ENCODE measurements at regions not wholly inside any gene's neighbourhood (a gene's known extent, or its start where the extent isn't known, plus 50 kb on each side); places are given as distances from the start of the nearest gene placed in this dataset.

- no peak overlapping the region for H3K27ac ChIP-seq (ENCODE audit: low read length)
- no peaks in the 10 kb centered on the region for H3K9me2 ChIP-seq (replicated peaks; ENCODE audit: insufficient read depth, low read length)
- H3K4me3 ChIP-seq (ENCODE audit: low read length): no peak overlapping the region
- no peak overlapping the region for H3K9ac ChIP-seq (ENCODE audit: low read length)
- H3K27me3 ChIP-seq (ENCODE audit: low read length): no peaks in the 10 kb centered on the region
- H3K4me2 ChIP-seq (ENCODE audit: low read depth, low read length, poor library complexity, severe bottlenecking): no peak overlapping the region
- H4K20me1 ChIP-seq (ENCODE audit: insufficient read depth, low read depth, low read length): no peaks in the 10 kb centered on the region
- no peaks in the 10 kb centered on the region for H3K36me3 ChIP-seq (ENCODE audit: insufficient read depth, low read length)
- H2AFZ ChIP-seq (ENCODE audit: low read length): no peak overlapping the region
- DNase-seq: no peak
- H3K9me3 ChIP-seq (ENCODE audit: low read length): no peaks in the 10 kb centered on the region
- H3K4me1 ChIP-seq (ENCODE audit: low read length): peaks cover under 1% of the 10 kb centered on the region; the same call in 1 of the 2 replicates
- no peaks in the 10 kb centered on the region for H3K79me2 ChIP-seq (ENCODE audit: low read length)
Measured at GRCh38 chr2:17276220-17276619, 242.0 kb downstream of the RAD51AP2 start.

- H3K79me2 ChIP-seq (ENCODE audit: low read length): no peaks in the 10 kb centered on the region
- no peak overlapping the region for H3K4me2 ChIP-seq (ENCODE audit: low read depth, low read length, poor library complexity, severe bottlenecking)
- H3K9ac ChIP-seq (ENCODE audit: low read length): no peak overlapping the region
- no peaks in the 10 kb centered on the region for H3K9me2 ChIP-seq (replicated peaks; ENCODE audit: insufficient read depth, low read length)
- H3K4me3 ChIP-seq (ENCODE audit: low read length): no peak overlapping the region
- H3K27ac ChIP-seq (ENCODE audit: low read length): no peak overlapping the region
- no peak overlapping the region for H2AFZ ChIP-seq (ENCODE audit: low read length)
- peaks cover 4% of the 10 kb centered on the region; the same call in 1 of the 2 replicates for H3K4me1 ChIP-seq (ENCODE audit: low read length)
- DNase-seq: no peak
- H3K36me3 ChIP-seq (ENCODE audit: insufficient read depth, low read length): no peaks in the 10 kb centered on the region
- no peaks in the 10 kb centered on the region for H3K9me3 ChIP-seq (ENCODE audit: low read length)
- H3K27me3 ChIP-seq (ENCODE audit: low read length): no peaks in the 10 kb centered on the region
- H4K20me1 ChIP-seq (ENCODE audit: insufficient read depth, low read depth, low read length): no peaks in the 10 kb centered on the region
Measured at GRCh38 chr2:17272652-17273525, 245.4 kb downstream of the RAD51AP2 start.

- H3K4me3 ChIP-seq (ENCODE audit: low read length): no peak overlapping the region
- H3K27ac ChIP-seq (ENCODE audit: low read length): no peak overlapping the region
Measured at GRCh38 chr2:17272170-17272569, 246.1 kb downstream of the RAD51AP2 start.

GRCh38 chr2:17271416-17271815 is 246.8 kb downstream of the RAD51AP2 start:
- no peak overlapping the region for H3K4me2 ChIP-seq (ENCODE audit: low read depth, low read length, poor library complexity, severe bottlenecking)
- no peaks in the 10 kb centered on the region for H3K79me2 ChIP-seq (ENCODE audit: low read length)
- H3K27ac ChIP-seq (ENCODE audit: low read length): no peak overlapping the region
- no peak overlapping the region for H3K9ac ChIP-seq (ENCODE audit: low read length)
- H3K36me3 ChIP-seq (ENCODE audit: insufficient read depth, low read length): no peaks in the 10 kb centered on the region
- H3K4me3 ChIP-seq (ENCODE audit: low read length): no peak overlapping the region
- no peaks in the 10 kb centered on the region for H3K27me3 ChIP-seq (ENCODE audit: low read length)
- DNase-seq: no peak
- H3K9me2 ChIP-seq (replicated peaks; ENCODE audit: insufficient read depth, low read length): no peaks in the 10 kb centered on the region
- no peak overlapping the region for H2AFZ ChIP-seq (ENCODE audit: low read length)
- H4K20me1 ChIP-seq (ENCODE audit: insufficient read depth, low read depth, low read length): no peaks in the 10 kb centered on the region
- no peaks in the 10 kb centered on the region for H3K9me3 ChIP-seq (ENCODE audit: low read length)
- peaks cover 4% of the 10 kb centered on the region; the same call in 1 of the 2 replicates for H3K4me1 ChIP-seq (ENCODE audit: low read length)

More at GRCh38 chr2:17272170-17272569, 246.1 kb downstream of the RAD51AP2 start:
- H3K79me2 ChIP-seq (ENCODE audit: low read length): no peaks in the 10 kb centered on the region
- no peaks in the 10 kb centered on the region for H3K27me3 ChIP-seq (ENCODE audit: low read length)
- H3K4me1 ChIP-seq (ENCODE audit: low read length): peaks cover 4% of the 10 kb centered on the region; the same call in 1 of the 2 replicates
- DNase-seq: no peak
- H4K20me1 ChIP-seq (ENCODE audit: insufficient read depth, low read depth, low read length): no peaks in the 10 kb centered on the region
- H3K9ac ChIP-seq (ENCODE audit: low read length): no peak overlapping the region
- H3K9me2 ChIP-seq (replicated peaks; ENCODE audit: insufficient read depth, low read length): no peaks in the 10 kb centered on the region
- no peak overlapping the region for H2AFZ ChIP-seq (ENCODE audit: low read length)
- no peak overlapping the region for H3K4me2 ChIP-seq (ENCODE audit: low read depth, low read length, poor library complexity, severe bottlenecking)
- no peaks in the 10 kb centered on the region for H3K36me3 ChIP-seq (ENCODE audit: insufficient read depth, low read length)
- no peaks in the 10 kb centered on the region for H3K9me3 ChIP-seq (ENCODE audit: low read length)

GRCh38 chr2:17270894-17271293 is 247.3 kb downstream of the RAD51AP2 start:
- H3K4me2 ChIP-seq (ENCODE audit: low read depth, low read length, poor library complexity, severe bottlenecking): no peak overlapping the region
- DNase-seq: no peak
- no peak overlapping the region for H3K4me3 ChIP-seq (ENCODE audit: low read length)
- H3K9me3 ChIP-seq (ENCODE audit: low read length): no peaks in the 10 kb centered on the region
- H3K4me1 ChIP-seq (ENCODE audit: low read length): peaks cover 4% of the 10 kb centered on the region; the same call in 1 of the 2 replicates
- H3K27ac ChIP-seq (ENCODE audit: low read length): no peak overlapping the region
- no peak overlapping the region for H2AFZ ChIP-seq (ENCODE audit: low read length)
- H3K79me2 ChIP-seq (ENCODE audit: low read length): no peaks in the 10 kb centered on the region
- no peaks in the 10 kb centered on the region for H4K20me1 ChIP-seq (ENCODE audit: insufficient read depth, low read depth, low read length)
- H3K9ac ChIP-seq (ENCODE audit: low read length): no peak overlapping the region
- no peaks in the 10 kb centered on the region for H3K9me2 ChIP-seq (replicated peaks; ENCODE audit: insufficient read depth, low read length)
- no peaks in the 10 kb centered on the region for H3K36me3 ChIP-seq (ENCODE audit: insufficient read depth, low read length)
- no peaks in the 10 kb centered on the region for H3K27me3 ChIP-seq (ENCODE audit: low read length)

- H3K9me3 ChIP-seq (ENCODE audit: low read length): no peaks in the 10 kb centered on the region
- no peak for DNase-seq
- no peak overlapping the region for H3K27ac ChIP-seq (ENCODE audit: low read length)
- no peak overlapping the region for H3K9ac ChIP-seq (ENCODE audit: low read length)
- H3K4me1 ChIP-seq (ENCODE audit: low read length): no peaks in the 10 kb centered on the region
- no peak overlapping the region for H2AFZ ChIP-seq (ENCODE audit: low read length)
- H3K4me3 ChIP-seq (ENCODE audit: low read length): no peak overlapping the region
- H3K27me3 ChIP-seq (ENCODE audit: low read length): no peaks in the 10 kb centered on the region
- H3K4me2 ChIP-seq (ENCODE audit: low read depth, low read length, poor library complexity, severe bottlenecking): no peak overlapping the region
- H3K9me2 ChIP-seq (replicated peaks; ENCODE audit: insufficient read depth, low read length): no peaks in the 10 kb centered on the region
- H3K36me3 ChIP-seq (ENCODE audit: insufficient read depth, low read length): no peaks in the 10 kb centered on the region
- no peaks in the 10 kb centered on the region for H4K20me1 ChIP-seq (ENCODE audit: insufficient read depth, low read depth, low read length)
- H3K79me2 ChIP-seq (ENCODE audit: low read length): no peaks in the 10 kb centered on the region
Measured at GRCh38 chr2:17263570-17263968, 254.7 kb downstream of the RAD51AP2 start.

GRCh38 chr2:17262854-17263569 is 255.2 kb downstream of the RAD51AP2 start:
- Histone ChIP-seq H3K9me2 (replicated peaks; ENCODE audit: insufficient read depth, low read length) (no peaks in the 10 kb centered on the region), H3K4me1 (ENCODE audit: low read length) (no peaks in the 10 kb centered on the region), H4K20me1 (ENCODE audit: insufficient read depth, low read depth, low read length) (no peaks in the 10 kb centered on the region), H3K4me3 (ENCODE audit: low read length) (no peak overlapping the region), H3K4me2 (ENCODE audit: low read depth, low read length, poor library complexity, severe bottlenecking) (no peak overlapping the region), H3K9me3 (ENCODE audit: low read length) (no peaks in the 10 kb centered on the region), H3K79me2 (ENCODE audit: low read length) (no peaks in the 10 kb centered on the region), H3K36me3 (ENCODE audit: insufficient read depth, low read length) (no peaks in the 10 kb centered on the region), H3K27ac (ENCODE audit: low read length) (no peak overlapping the region), H2AFZ (ENCODE audit: low read length) (no peak overlapping the region), H3K27me3 (ENCODE audit: low read length) (no peaks in the 10 kb centered on the region), H3K9ac (ENCODE audit: low read length) (no peak overlapping the region)
- DNase-seq: no peak

- Histone ChIP-seq H3K36me3 (ENCODE audit: insufficient read depth, low read length) (no peaks in the 10 kb centered on the region), H3K4me1 (ENCODE audit: low read length) (peaks cover 3% of the 10 kb centered on the region), H3K9ac (ENCODE audit: low read length) (no peak overlapping the region), H4K20me1 (ENCODE audit: insufficient read depth, low read depth, low read length) (no peaks in the 10 kb centered on the region), H3K4me3 (ENCODE audit: low read length) (no peak overlapping the region), H3K79me2 (ENCODE audit: low read length) (no peaks in the 10 kb centered on the region), H3K27me3 (ENCODE audit: low read length) (no peaks in the 10 kb centered on the region), H3K4me2 (ENCODE audit: low read depth, low read length, poor library complexity, severe bottlenecking) (no peak overlapping the region), H3K27ac (ENCODE audit: low read length) (no peak overlapping the region), H3K9me3 (ENCODE audit: low read length) (no peaks in the 10 kb centered on the region), H2AFZ (ENCODE audit: low read length) (no peak overlapping the region), H3K9me2 (replicated peaks; ENCODE audit: insufficient read depth, low read length) (no peaks in the 10 kb centered on the region)
- DNase-seq: no peak
Measured at GRCh38 chr2:17259613-17260012, 258.6 kb downstream of the RAD51AP2 start.
